ENCODE measurements at regions not wholly inside any gene's neighbourhood (a gene's known extent, or its start where the extent isn't known, plus 50 kb on each side); places are given as distances from the start of the nearest gene placed in this dataset.

DNA sequence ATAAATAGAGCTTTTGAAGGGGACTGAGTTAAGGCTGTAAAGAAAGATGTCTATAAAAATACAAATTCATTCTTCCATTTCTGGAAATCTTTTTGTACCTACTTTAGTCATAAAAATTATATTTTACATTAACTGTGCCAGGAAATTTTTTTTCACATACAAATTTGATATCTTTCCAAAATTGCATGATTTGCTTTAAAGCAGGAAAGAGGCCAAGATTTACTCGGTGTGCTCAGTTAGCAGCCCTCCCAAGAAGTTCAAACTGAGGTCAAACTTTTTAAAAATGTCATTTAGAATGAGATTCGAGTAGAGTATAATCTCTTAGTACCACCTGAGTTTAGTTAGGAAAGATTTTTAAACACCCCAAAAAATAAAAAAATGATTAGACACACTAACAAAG lies 173.2 kb upstream of the GRIP1 start:
- Histone ChIP-seq H3K4me1 (ENCODE audit: insufficient read depth, low read length, poor library complexity, severe bottlenecking) (no peaks in the 10 kb centered on the region), H3K9me3 (ENCODE audit: insufficient read depth, low read depth, low read length) (no peaks in the 10 kb centered on the region), H3K4me3 (ENCODE audit: low read length, poor library complexity, severe bottlenecking) (no peak overlapping the region), H3K27me3 (ENCODE audit: insufficient read depth, low read length, poor library complexity, severe bottlenecking) (no peaks in the 10 kb centered on the region), H3K9me2 (replicated peaks; ENCODE audit: low read depth, low read length) (no peaks in the 10 kb centered on the region), H3K79me2 (ENCODE audit: insufficient read depth, low read length) (no peaks in the 10 kb centered on the region), H3K9ac (ENCODE audit: low read depth, low read length, poor library complexity, severe bottlenecking) (no peak overlapping the region), H3F3A (ENCODE audit: low read depth) (no peaks in the 10 kb centered on the region), H4K20me1 (ENCODE audit: insufficient read depth, low read length, poor library complexity, severe bottlenecking) (no peaks in the 10 kb centered on the region), H3K4me2 (ENCODE audit: low read depth, low read length, poor library complexity, severe bottlenecking) (no peak overlapping the region), H2AFZ (ENCODE audit: low read length) (no peak overlapping the region), H3K36me3 (ENCODE audit: insufficient read depth, low read length) (no peaks in the 10 kb centered on the region)
- TF ChIP-seq, protein P1, sequence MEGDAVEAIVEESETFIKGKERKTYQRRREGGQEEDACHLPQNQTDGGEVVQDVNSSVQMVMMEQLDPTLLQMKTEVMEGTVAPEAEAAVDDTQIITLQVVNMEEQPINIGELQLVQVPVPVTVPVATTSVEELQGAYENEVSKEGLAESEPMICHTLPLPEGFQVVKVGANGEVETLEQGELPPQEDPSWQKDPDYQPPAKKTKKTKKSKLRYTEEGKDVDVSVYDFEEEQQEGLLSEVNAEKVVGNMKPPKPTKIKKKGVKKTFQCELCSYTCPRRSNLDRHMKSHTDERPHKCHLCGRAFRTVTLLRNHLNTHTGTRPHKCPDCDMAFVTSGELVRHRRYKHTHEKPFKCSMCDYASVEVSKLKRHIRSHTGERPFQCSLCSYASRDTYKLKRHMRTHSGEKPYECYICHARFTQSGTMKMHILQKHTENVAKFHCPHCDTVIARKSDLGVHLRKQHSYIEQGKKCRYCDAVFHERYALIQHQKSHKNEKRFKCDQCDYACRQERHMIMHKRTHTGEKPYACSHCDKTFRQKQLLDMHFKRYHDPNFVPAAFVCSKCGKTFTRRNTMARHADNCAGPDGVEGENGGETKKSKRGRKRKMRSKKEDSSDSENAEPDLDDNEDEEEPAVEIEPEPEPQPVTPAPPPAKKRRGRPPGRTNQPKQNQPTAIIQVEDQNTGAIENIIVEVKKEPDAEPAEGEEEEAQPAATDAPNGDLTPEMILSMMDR (conservative IDR thresholded peaks at IDR 0.05; ENCODE audit: low read length), result no peak
- no peak for TF ChIP-seq EZH2phosphoT487 (IDR thresholded peaks at IDR 0.05; ENCODE audit: borderline replicate concordance)

DNA sequence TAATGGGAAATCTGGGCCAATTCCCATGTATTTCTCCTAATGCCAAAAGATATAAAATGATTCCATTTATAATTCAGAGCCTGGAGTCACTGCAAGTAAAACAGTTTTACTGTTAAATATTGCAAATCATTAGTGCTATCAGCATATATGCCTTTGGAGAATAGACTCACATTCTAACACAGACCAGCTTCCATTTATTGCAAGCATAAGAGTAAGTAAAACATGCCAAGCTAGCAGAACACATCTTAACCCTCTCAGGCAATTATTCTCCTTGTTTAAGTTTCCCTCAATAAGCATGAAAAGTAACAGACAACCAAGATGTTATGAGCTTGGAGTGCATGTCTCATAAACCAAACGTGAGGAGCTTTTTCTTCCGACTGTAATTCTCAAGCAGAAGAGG lies 173.9 kb upstream of the GRIP1 start:
- Histone ChIP-seq H3K9ac (ENCODE audit: low read depth, low read length, poor library complexity, severe bottlenecking) (no peak overlapping the region), H3K4me2 (ENCODE audit: low read depth, low read length, poor library complexity, severe bottlenecking) (no peak overlapping the region), H3K4me3 (ENCODE audit: low read length, poor library complexity, severe bottlenecking) (no peak overlapping the region), H2AFZ (ENCODE audit: low read length) (no peak overlapping the region), H4K20me1 (ENCODE audit: insufficient read depth, low read length, poor library complexity, severe bottlenecking) (no peaks in the 10 kb centered on the region), H3K9me2 (replicated peaks; ENCODE audit: low read depth, low read length) (no peaks in the 10 kb centered on the region), H3K4me1 (ENCODE audit: insufficient read depth, low read length, poor library complexity, severe bottlenecking) (no peaks in the 10 kb centered on the region), H3K36me3 (ENCODE audit: insufficient read depth, low read length) (no peaks in the 10 kb centered on the region), H3F3A (ENCODE audit: low read depth) (no peaks in the 10 kb centered on the region), H3K9me3 (ENCODE audit: insufficient read depth, low read depth, low read length) (no peaks in the 10 kb centered on the region), H3K27me3 (ENCODE audit: insufficient read depth, low read length, poor library complexity, severe bottlenecking) (no peaks in the 10 kb centered on the region), H3K79me2 (ENCODE audit: insufficient read depth, low read length) (no peaks in the 10 kb centered on the region)
- TF ChIP-seq, protein P1 (conservative IDR thresholded peaks at IDR 0.05; ENCODE audit: low read length), result no peak
- TF ChIP-seq EZH2phosphoT487 (IDR thresholded peaks at IDR 0.05; ENCODE audit: borderline replicate concordance), result no peak

DNA sequence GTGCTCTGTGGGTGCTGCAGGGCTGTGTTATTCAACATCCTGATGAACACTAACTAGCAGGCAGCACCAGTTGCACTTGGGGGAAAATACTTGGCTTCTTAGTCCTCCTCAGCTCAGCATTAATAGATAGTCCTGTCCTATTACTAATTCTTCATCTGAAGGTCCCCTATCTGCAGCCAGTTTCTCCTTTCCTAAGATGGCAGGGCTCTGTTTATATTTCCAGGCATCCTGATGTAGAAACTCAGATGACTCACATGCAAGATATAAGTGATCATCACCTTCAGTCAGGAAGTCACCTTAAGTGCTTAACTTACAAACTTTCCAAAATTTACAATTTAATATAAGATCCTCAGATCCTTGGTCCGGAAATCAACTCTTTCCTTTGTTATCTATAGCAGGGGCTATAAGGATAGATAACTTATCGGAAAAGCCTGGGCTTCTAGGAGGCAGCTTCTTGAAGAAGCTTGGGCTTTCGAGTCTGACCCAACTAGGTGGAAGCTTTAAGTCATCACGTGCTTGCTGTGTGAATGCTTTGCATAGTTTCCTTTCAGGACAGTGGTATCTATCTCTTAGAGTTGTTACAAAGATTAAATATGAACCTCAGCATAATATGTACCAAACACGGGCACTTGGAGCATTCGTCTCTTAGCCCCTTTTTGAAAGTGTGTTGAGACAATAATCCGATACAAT lies 181.0 kb upstream of the GRIP1 start:
- Histone ChIP-seq H3K9me2 (replicated peaks; ENCODE audit: low read depth, low read length) (no peaks in the 10 kb centered on the region), H2AFZ (ENCODE audit: low read length) (no peak overlapping the region), H3K9me3 (ENCODE audit: insufficient read depth, low read depth, low read length) (no peaks in the 10 kb centered on the region), H3K4me3 (ENCODE audit: low read length, poor library complexity, severe bottlenecking) (no peak overlapping the region), H3K36me3 (ENCODE audit: insufficient read depth, low read length) (no peaks in the 10 kb centered on the region), H4K20me1 (ENCODE audit: insufficient read depth, low read length, poor library complexity, severe bottlenecking) (no peaks in the 10 kb centered on the region), H3K4me2 (ENCODE audit: low read depth, low read length, poor library complexity, severe bottlenecking) (no peak overlapping the region), H3K79me2 (ENCODE audit: insufficient read depth, low read length) (no peaks in the 10 kb centered on the region), H3K9ac (ENCODE audit: low read depth, low read length, poor library complexity, severe bottlenecking) (no peak overlapping the region), H3K4me1 (ENCODE audit: insufficient read depth, low read length, poor library complexity, severe bottlenecking) (no peaks in the 10 kb centered on the region), H3K27me3 (ENCODE audit: insufficient read depth, low read length, poor library complexity, severe bottlenecking) (no peaks in the 10 kb centered on the region), H3F3A (ENCODE audit: low read depth) (no peaks in the 10 kb centered on the region)
- TF ChIP-seq, protein P1 (conservative IDR thresholded peaks at IDR 0.05; ENCODE audit: low read length), result no peak
- no peak for TF ChIP-seq EZH2phosphoT487 (IDR thresholded peaks at IDR 0.05; ENCODE audit: borderline replicate concordance)

Data from Loucy (cell line).